ENCODE measurements at regions not wholly inside any gene's neighbourhood (a gene's known extent, or its start where the extent isn't known, plus 50 kb on each side); places are given as distances from the start of the nearest gene placed in this dataset.

- TF ChIP-seq CTCF (IDR thresholded peaks at IDR 0.05): no peak
- no peak for TF ChIP-seq POLR2A (IDR thresholded peaks at IDR 0.05)
Measured at GRCh38 chr16:62821824-62822223, 785.6 kb upstream of the CDH8 start.
